H9 (cell line): ENCODE measurements at regions not wholly inside any gene's neighbourhood (a gene's known extent, or its start where the extent isn't known, plus 50 kb on each side); places are given as distances from the start of the nearest gene placed in this dataset.

Experiments used
- DNase-seq: peaks from one replicate; pipeline ENCODE4 v3.0.0-alpha.2; 2017
- H2AFZ ChIP-seq: one replicate; pipeline ENCODE4 v1.6.1; 2013; ENCODE audit warnings: mild to moderate bottlenecking, low read length, control low read depth, moderate library complexity
- H2AK5ac ChIP-seq: 2 replicates; pipeline ENCODE4 v1.6.1; 2013; ENCODE audit warnings: low read length, control low read depth, mixed read lengths; ENCODE audit not compliant: insufficient read length
- H2BK120ac ChIP-seq: one replicate; pipeline ENCODE4 v1.6.1; 2013; ENCODE audit warnings: low read depth, mild to moderate bottlenecking, low read length, control low read depth, inconsistent platforms; ENCODE audit not compliant: poor library complexity, severe bottlenecking
- H2BK12ac ChIP-seq: 2 replicates; pipeline ENCODE4 v1.6.1; 2013; ENCODE audit warnings: low read length, control low read depth, mixed read lengths, low read depth; ENCODE audit not compliant: insufficient read length
- H2BK15ac ChIP-seq: 2 replicates; pipeline ENCODE4 v1.6.1; 2013; ENCODE audit warnings: low read depth, low read length, control low read depth
- H2BK20ac ChIP-seq: one replicate; pipeline ENCODE4 v1.6.1; 2013; ENCODE audit warnings: low read depth, mild to moderate bottlenecking, low read length, control low read depth, inconsistent platforms; ENCODE audit not compliant: poor library complexity, severe bottlenecking
- H2BK5ac ChIP-seq: 2 replicates; pipeline ENCODE4 v1.6.1; 2013; ENCODE audit warnings: low read length, control low read depth, mixed read lengths; ENCODE audit not compliant: insufficient read length
- H3K14ac ChIP-seq: 2 replicates; pipeline ENCODE4 v1.6.1; 2013; ENCODE audit warnings: low read length, control low read depth; ENCODE audit not compliant: insufficient read depth
- H3K18ac ChIP-seq: 2 replicates; pipeline ENCODE4 v1.6.1; 2013; ENCODE audit warnings: low read depth, mild to moderate bottlenecking, mixed read lengths, low read length, control low read depth; ENCODE audit not compliant: insufficient read length
- H3K23ac ChIP-seq: 2 replicates; pipeline ENCODE4 v1.6.1; 2013; ENCODE audit warnings: low read length, control low read depth, mixed read lengths, low read depth; ENCODE audit not compliant: insufficient read length
- H3K23me2 ChIP-seq: 2 replicates; pipeline ENCODE4 v1.6.1; 2013; ENCODE audit warnings: low read depth, mild to moderate bottlenecking, mixed read lengths, low read length, control low read depth; ENCODE audit not compliant: insufficient read length, poor library complexity, severe bottlenecking
- H3K27ac ChIP-seq: 2 replicates; pipeline ENCODE4 v1.5.1; 2013; ENCODE audit warnings: low read length, control low read depth, mixed read lengths, low read depth; ENCODE audit not compliant: insufficient read length
- H3K27me3 ChIP-seq: 2 replicates; pipeline ENCODE4 v1.6.1; 2013; ENCODE audit warnings: low read length, control low read depth, inconsistent platforms; ENCODE audit not compliant: insufficient read depth
- H3K4ac ChIP-seq: 2 replicates; pipeline ENCODE4 v1.6.1; 2013; ENCODE audit warnings: low read depth, mild to moderate bottlenecking, control low read depth, inconsistent platforms, low read length, moderate library complexity
- H3K4me1 ChIP-seq: 2 replicates; pipeline ENCODE4 v1.6.1; 2013; ENCODE audit warnings: low read length, control low read depth, inconsistent platforms; ENCODE audit not compliant: insufficient read depth
- H3K4me2 ChIP-seq: 2 replicates; pipeline ENCODE4 v1.6.1; 2013; ENCODE audit warnings: low read length, control low read depth, mixed read lengths; ENCODE audit not compliant: insufficient read length, insufficient read depth
- H3K56ac ChIP-seq: 2 replicates; pipeline ENCODE4 v1.6.1; 2013; ENCODE audit warnings: low read depth, mild to moderate bottlenecking, mixed read lengths, low read length, control low read depth; ENCODE audit not compliant: insufficient read length
- H3K79me1 ChIP-seq: 2 replicates; pipeline ENCODE4 v1.6.1; 2013; ENCODE audit warnings: low read depth, mild to moderate bottlenecking, moderate library complexity, low read length, control low read depth, inconsistent platforms; ENCODE audit not compliant: insufficient read depth, poor library complexity, severe bottlenecking
- H3K79me2 ChIP-seq: 2 replicates; pipeline ENCODE4 v1.6.1; 2013; ENCODE audit warnings: low read length, control low read depth, inconsistent platforms; ENCODE audit not compliant: insufficient read depth
- H3K9ac ChIP-seq: 2 replicates; pipeline ENCODE4 v1.6.1; 2013; ENCODE audit warnings: low read length, control low read depth, mixed read lengths; ENCODE audit not compliant: insufficient read length; ENCODE audit errors: extremely low read depth
- H3K9me3 ChIP-seq: one replicate; pipeline ENCODE4 v1.6.1; 2013; ENCODE audit warnings: low read depth, low read length, inconsistent platforms; ENCODE audit not compliant: control insufficient read depth
- H3T11ph ChIP-seq: one replicate; pipeline ENCODE4 v1.6.1; 2013; ENCODE audit warnings: mild to moderate bottlenecking, low read length, control low read depth, inconsistent platforms
- H4K20me1 ChIP-seq: one replicate; pipeline ENCODE4 v1.6.1; 2013; ENCODE audit not compliant: control insufficient read depth, insufficient read length, insufficient read depth
- H4K5ac ChIP-seq: 2 replicates; pipeline ENCODE4 v1.6.1; 2013; ENCODE audit warnings: low read depth, mild to moderate bottlenecking, mixed read lengths, low read length, control low read depth; ENCODE audit not compliant: insufficient read length
- H4K8ac ChIP-seq: replicated peaks from 2 replicates; pipeline ENCODE4 v1.6.1; 2013; ENCODE audit warnings: low read length, control low read depth, mixed read lengths, low read depth; ENCODE audit not compliant: insufficient read length
- H4K91ac ChIP-seq: 2 replicates; pipeline ENCODE4 v1.6.1; 2013; ENCODE audit warnings: low read depth, mild to moderate bottlenecking, moderate library complexity, mixed read lengths, low read length, control low read depth; ENCODE audit not compliant: insufficient read length
- H3K27ac Mint-ChIP-seq, 3 experiments: 2 replicates in 2 of 3; 3 replicates in 1 of 3; pipeline ENCODE4 v1.8.0; 2020 to 2021; ENCODE audit warnings: mixed read lengths in 3 of 3, mild to moderate bottlenecking in 1 of 3, moderate library complexity in 1 of 3
- H3K27me3 Mint-ChIP-seq: 2 replicates; pipeline ENCODE4 v1.8.0; 2021; ENCODE audit warnings: low read depth, mild to moderate bottlenecking, moderate library complexity, mixed read lengths
- H3K36me3 Mint-ChIP-seq, 3 experiments: 2 replicates in 2 of 3; 3 replicates in 1 of 3; pipeline ENCODE4 v1.8.0; 2020 to 2021; ENCODE audit warnings: low read depth in 3 of 3, mixed read lengths in 3 of 3; ENCODE audit not compliant: insufficient read depth in 1 of 3
- H3K4me1 Mint-ChIP-seq, 2 experiments: 2 replicates each; pipeline ENCODE4 v1.8.0; 2020; ENCODE audit warnings: mixed read lengths in 2 of 2
- H3K4me3 Mint-ChIP-seq, 2 experiments: 2 replicates in 1 of 2; 3 replicates in 1 of 2; pipeline ENCODE4 v1.8.0; 2020 to 2021; ENCODE audit warnings: mild to moderate bottlenecking in 2 of 2, mixed read lengths in 2 of 2, moderate library complexity in 1 of 2
- H3K9me3 Mint-ChIP-seq, 2 experiments: 2 replicates in 1 of 2; 3 replicates in 1 of 2; pipeline ENCODE4 v1.8.0; 2020; ENCODE audit warnings: mild to moderate bottlenecking in 2 of 2, mixed read lengths in 2 of 2, moderate library complexity in 1 of 2
- WGBS: extraction: QIAGEN DNeasy Blood & Tissue Kit; methylation state at CpG from one replicate; pipeline ENCODE4 v1.1.7; 2013; ENCODE audit warnings: missing lambda C conversion rate, low lambda C conversion rate, mixed read lengths; ENCODE audit not compliant: insufficient read length; ENCODE audit errors: extremely low coverage; 5-methylcytosine and 5-hydroxymethylcytosine counted together
- TF ChIP-seq, protein P1 (sequence below): fragments of 200-600 bp; sonication (generic); conservative IDR thresholded peaks from 3 replicates; pipeline ENCODE4 v1.8.0; 2021; ENCODE audit warnings: antibody characterized with exemption, mild to moderate bottlenecking

DNA sequence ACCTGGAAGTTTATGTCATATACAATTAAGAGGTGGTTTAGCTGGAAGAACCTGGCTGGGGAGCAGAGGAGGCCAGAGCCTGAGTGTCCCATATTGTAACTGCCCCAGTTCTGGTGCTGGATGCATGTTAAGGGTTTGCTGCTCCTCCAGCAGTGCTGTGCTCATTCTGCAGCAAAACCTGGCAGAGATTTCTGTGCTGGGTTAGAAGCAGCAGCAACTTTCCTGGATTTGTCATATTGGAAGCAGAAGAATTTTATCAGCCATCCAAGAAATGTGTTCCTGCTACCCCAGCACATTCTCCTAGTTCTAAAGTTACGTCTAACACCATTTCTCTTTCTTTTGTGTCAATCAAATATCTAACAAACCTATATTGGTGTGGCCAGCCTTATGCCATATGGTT, 284.1 kb downstream of the TDRD15 start:
- no peak for DNase-seq
- Histone ChIP-seq H3K79me1 (no peaks in the 10 kb centered on the region), H4K91ac (no peak overlapping the region), H3K27ac (no peak overlapping the region), H4K5ac (no peak overlapping the region), H3K79me2 (no peaks in the 10 kb centered on the region), H4K8ac (no peak overlapping the region), H3K4me1 (no peaks in the 10 kb centered on the region; the same call in 1 of the 2 replicates), H2BK15ac (no peak overlapping the region), H3K18ac (no peak overlapping the region), H2BK5ac (no peak overlapping the region), H2BK120ac (no peak overlapping the region), H2AK5ac (no peak overlapping the region), H3K56ac (no peak overlapping the region), H3K27me3 (no peaks in the 10 kb centered on the region), H2AFZ (no peak overlapping the region), H3K23ac (no peak overlapping the region), H2BK20ac (no peak overlapping the region), H4K20me1 (no peaks in the 10 kb centered on the region), H3K4me2 (no peak overlapping the region), H3K4ac (no peak overlapping the region), H3K9me3 (no peaks in the 10 kb centered on the region), H3T11ph (no peak overlapping the region), H3K23me2 (no peaks in the 10 kb centered on the region), H3K9ac (no peak overlapping the region), H3K14ac (no peak overlapping the region), H2BK12ac (no peak overlapping the region)
- TF ChIP-seq, protein P1, sequence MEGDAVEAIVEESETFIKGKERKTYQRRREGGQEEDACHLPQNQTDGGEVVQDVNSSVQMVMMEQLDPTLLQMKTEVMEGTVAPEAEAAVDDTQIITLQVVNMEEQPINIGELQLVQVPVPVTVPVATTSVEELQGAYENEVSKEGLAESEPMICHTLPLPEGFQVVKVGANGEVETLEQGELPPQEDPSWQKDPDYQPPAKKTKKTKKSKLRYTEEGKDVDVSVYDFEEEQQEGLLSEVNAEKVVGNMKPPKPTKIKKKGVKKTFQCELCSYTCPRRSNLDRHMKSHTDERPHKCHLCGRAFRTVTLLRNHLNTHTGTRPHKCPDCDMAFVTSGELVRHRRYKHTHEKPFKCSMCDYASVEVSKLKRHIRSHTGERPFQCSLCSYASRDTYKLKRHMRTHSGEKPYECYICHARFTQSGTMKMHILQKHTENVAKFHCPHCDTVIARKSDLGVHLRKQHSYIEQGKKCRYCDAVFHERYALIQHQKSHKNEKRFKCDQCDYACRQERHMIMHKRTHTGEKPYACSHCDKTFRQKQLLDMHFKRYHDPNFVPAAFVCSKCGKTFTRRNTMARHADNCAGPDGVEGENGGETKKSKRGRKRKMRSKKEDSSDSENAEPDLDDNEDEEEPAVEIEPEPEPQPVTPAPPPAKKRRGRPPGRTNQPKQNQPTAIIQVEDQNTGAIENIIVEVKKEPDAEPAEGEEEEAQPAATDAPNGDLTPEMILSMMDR: no peak
- Mint-ChIP-seq H3K4me3 (no peak overlapping the region), H3K9me3 (peaks cover 0 to 5% of the 10 kb centered on the region in 2 experiments; a peak in 1 of 5 replicates), H3K27ac (no peak overlapping the region), H3K27me3 (no peaks in the 10 kb centered on the region; the same call in 1 of the 2 replicates), H3K36me3 (no peaks in the 10 kb centered on the region; a peak in 1 of 7 replicates), H3K4me1 (peaks cover under 1 to 5% of the 10 kb centered on the region in 2 experiments; a peak in 2 of 4 replicates)
- no CpG with 5 or more reads among the region's 1 CpG for WGBS
